OCI-LY1 (cell line): ENCODE measurements at regions not wholly inside any gene's neighbourhood (a gene's known extent, or its start where the extent isn't known, plus 50 kb on each side); places are given as distances from the start of the nearest gene placed in this dataset.

ENCODE experiments used
- EZH2 ChIP-seq: fragments of 200-600 bp; sonication (generic), shearing (Covaris generic); IDR thresholded peaks from 2 replicates; pipeline ENCODE4 v1.8.0; 2017; ENCODE audit warnings: borderline replicate concordance, mixed run types, mild to moderate bottlenecking, antibody characterized with exemption, low read length, moderate library complexity, mixed read lengths
- TF ChIP-seq, protein P1 (sequence below): fragments of 200-600 bp; sonication (generic), shearing (Covaris generic); IDR thresholded peaks from 2 replicates; pipeline ENCODE4 v1.5.1; 2017; ENCODE audit warnings: mild to moderate bottlenecking, antibody characterized with exemption, low read length, moderate library complexity, mixed read lengths

DNA sequence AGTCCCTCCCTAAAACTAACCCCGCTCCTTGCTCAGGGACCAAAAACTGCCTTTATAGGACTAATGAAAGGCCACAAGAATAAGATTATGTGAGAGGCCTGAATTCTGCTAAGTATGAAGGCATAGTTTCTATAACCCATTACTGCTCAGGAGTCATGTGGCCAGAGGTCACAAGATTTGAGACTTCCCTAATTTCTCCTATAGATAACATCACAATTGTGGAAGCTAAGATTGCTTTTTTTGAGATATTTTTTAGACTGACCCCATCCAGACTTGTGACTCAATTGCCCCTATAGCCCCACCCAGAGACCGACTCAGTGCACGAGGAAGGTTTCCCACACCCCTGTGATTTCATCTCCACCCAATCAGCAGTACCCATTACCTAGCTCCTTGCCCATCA, 504.1 kb upstream of the GOT2 start:
- TF ChIP-seq EZH2, result no peak
- TF ChIP-seq, protein P1, sequence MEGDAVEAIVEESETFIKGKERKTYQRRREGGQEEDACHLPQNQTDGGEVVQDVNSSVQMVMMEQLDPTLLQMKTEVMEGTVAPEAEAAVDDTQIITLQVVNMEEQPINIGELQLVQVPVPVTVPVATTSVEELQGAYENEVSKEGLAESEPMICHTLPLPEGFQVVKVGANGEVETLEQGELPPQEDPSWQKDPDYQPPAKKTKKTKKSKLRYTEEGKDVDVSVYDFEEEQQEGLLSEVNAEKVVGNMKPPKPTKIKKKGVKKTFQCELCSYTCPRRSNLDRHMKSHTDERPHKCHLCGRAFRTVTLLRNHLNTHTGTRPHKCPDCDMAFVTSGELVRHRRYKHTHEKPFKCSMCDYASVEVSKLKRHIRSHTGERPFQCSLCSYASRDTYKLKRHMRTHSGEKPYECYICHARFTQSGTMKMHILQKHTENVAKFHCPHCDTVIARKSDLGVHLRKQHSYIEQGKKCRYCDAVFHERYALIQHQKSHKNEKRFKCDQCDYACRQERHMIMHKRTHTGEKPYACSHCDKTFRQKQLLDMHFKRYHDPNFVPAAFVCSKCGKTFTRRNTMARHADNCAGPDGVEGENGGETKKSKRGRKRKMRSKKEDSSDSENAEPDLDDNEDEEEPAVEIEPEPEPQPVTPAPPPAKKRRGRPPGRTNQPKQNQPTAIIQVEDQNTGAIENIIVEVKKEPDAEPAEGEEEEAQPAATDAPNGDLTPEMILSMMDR, result no peak
